Chondrocyte (in vitro differentiated cells): ENCODE measurements at regions not wholly inside any gene's neighbourhood (a gene's known extent, or its start where the extent isn't known, plus 50 kb on each side); places are given as distances from the start of the nearest gene placed in this dataset.

Experiments used
- DNase-seq: peaks from one replicate; pipeline ENCODE4 v3.0.0; 2021; ENCODE audit warnings: mixed read lengths, low spot score
- H3K27ac Mint-ChIP-seq: one replicate; pipeline ENCODE4 v1.8.0; 2021; ENCODE audit warnings: mild to moderate bottlenecking, moderate library complexity, mixed read lengths; ENCODE audit not compliant: unreplicated experiment
- H3K27me3 Mint-ChIP-seq: 2 replicates; pipeline ENCODE4 v1.8.0; 2021; ENCODE audit warnings: low read depth, mixed read lengths
- H3K36me3 Mint-ChIP-seq: 2 replicates; pipeline ENCODE4 v1.8.0; 2021; ENCODE audit warnings: low read depth, mixed read lengths
- H3K4me1 Mint-ChIP-seq: 2 replicates; pipeline ENCODE4 v1.8.0; 2021; ENCODE audit warnings: low read depth, mild to moderate bottlenecking, mixed read lengths
- H3K4me3 Mint-ChIP-seq: one replicate; pipeline ENCODE4 v1.8.0; 2021; ENCODE audit warnings: mild to moderate bottlenecking, moderate library complexity, mixed read lengths; ENCODE audit not compliant: unreplicated experiment
- H3K9me3 Mint-ChIP-seq: 2 replicates; pipeline ENCODE4 v1.8.0; 2021; ENCODE audit warnings: low read depth, mixed read lengths
- CTCF ChIP-seq: fragments of 200-600 bp; sonication (generic); IDR thresholded peaks from 2 replicates; pipeline ENCODE4 v1.5.0; 2021; ENCODE audit warnings: antibody characterized with exemption, mild to moderate bottlenecking, moderate library complexity

DNA sequence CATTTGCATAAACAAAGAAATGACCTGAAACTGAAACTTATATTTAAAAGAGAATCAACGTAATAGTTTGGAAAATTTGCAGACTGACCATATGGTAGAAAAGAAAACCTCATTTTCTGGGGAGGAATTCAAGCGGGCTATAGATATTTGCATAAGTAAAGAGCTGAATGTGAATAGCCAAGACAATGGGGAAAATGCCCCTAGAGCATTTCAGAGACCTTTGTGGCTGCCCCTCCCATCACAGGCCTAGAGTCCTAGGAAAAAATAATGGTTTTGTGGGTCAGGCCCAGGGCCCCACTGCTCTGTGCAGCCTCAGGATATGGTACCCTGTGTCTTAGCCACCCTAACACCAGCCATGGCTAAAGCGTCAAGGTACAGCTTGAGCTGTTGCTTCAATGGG lies 480.6 kb upstream of the MBL2 start:
- no peak for DNase-seq
- no peaks in the 10 kb centered on the region for H3K36me3 Mint-ChIP-seq
- H3K27ac Mint-ChIP-seq = no peak overlapping the region
- H3K4me3 Mint-ChIP-seq = no peak overlapping the region
- H3K4me1 Mint-ChIP-seq = no peaks in the 10 kb centered on the region
- peaks cover 14% of the 10 kb centered on the region for H3K9me3 Mint-ChIP-seq
- peaks cover 2% of the 10 kb centered on the region for H3K27me3 Mint-ChIP-seq
- TF ChIP-seq CTCF = no peak

- TF ChIP-seq CTCF = no peak
- DNase-seq = no peak
- Mint-ChIP-seq H3K4me1 (peaks cover 5% of the 10 kb centered on the region), H3K27ac (no peak overlapping the region), H3K4me3 (no peak overlapping the region), H3K27me3 (no peaks in the 10 kb centered on the region), H3K9me3 (no peaks in the 10 kb centered on the region), H3K36me3 (no peaks in the 10 kb centered on the region)
Observed at GRCh38 chr10:53239873-53240272, 467.3 kb upstream of the MBL2 start.

DNA sequence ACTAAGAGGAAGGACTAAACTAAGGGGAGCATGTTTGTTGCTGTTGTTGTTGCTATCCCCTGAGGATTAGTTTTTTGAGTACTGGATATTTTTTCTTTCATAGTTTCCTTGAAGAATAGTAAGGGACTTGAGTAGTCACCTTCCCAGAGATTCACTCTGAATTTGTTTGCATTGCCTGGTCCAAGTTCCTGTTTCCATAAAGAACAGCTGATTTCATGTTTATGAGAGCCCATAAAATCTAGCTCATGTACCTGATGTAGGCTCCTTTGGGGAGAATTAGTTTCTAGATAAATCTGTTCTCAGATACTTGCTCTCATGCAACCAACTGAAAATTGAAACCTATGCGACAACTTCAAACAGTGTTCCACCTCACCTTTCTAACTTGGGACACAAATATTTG lies 464.4 kb upstream of the MBL2 start:
- Mint-ChIP-seq H3K27ac (no peak overlapping the region), H3K4me1 (no peaks in the 10 kb centered on the region), H3K36me3 (no peaks in the 10 kb centered on the region), H3K9me3 (no peaks in the 10 kb centered on the region), H3K4me3 (no peak overlapping the region), H3K27me3 (no peaks in the 10 kb centered on the region)
- no peak for TF ChIP-seq CTCF
- no peak for DNase-seq

GRCh38 chr10:53233749-53234148 lies 461.2 kb upstream of the MBL2 start:
- Mint-ChIP-seq H3K27ac (no peak overlapping the region), H3K27me3 (no peaks in the 10 kb centered on the region), H3K9me3 (peaks cover 8% of the 10 kb centered on the region), H3K4me1 (no peaks in the 10 kb centered on the region), H3K36me3 (no peaks in the 10 kb centered on the region), H3K4me3 (no peak overlapping the region)
- no peak for DNase-seq
- TF ChIP-seq CTCF = no peak

DNA sequence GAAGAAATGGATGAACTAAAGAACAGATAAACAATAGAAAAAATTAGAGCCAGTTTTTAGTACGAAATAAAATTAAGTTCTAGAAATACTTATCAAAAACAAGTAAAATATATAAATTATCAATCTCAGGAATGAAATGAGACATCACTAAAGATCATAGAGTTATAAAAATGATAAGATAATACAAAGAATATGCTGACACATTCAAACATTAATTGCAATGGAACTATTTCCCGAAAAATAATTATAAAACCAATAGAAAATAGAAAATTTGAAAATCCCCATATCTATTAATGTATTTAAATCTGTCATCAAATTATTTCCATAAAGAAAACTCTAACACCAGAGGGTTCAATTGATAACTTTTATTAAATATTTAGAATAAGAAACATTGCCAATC lies 458.1 kb upstream of the MBL2 start:
- Mint-ChIP-seq H3K36me3 (no peaks in the 10 kb centered on the region), H3K27me3 (no peaks in the 10 kb centered on the region)

More for the DNA sequence above, 458.1 kb upstream of the MBL2 start:
- Mint-ChIP-seq H3K27ac (no peak overlapping the region), H3K4me3 (no peak overlapping the region), H3K4me1 (no peaks in the 10 kb centered on the region), H3K9me3 (peaks cover 13% of the 10 kb centered on the region)
- no peak for TF ChIP-seq CTCF
- DNase-seq = no peak
